IMR-90 (cell line): ENCODE measurements at regions not wholly inside any gene's neighbourhood (a gene's known extent, or its start where the extent isn't known, plus 50 kb on each side); places are given as distances from the start of the nearest gene placed in this dataset.

Experiments used
- ATAC-seq: fragments of 200-7000 bp; cut with Tn5 transposase; 2 replicates; pipeline ENCODE4 v1.9.1; 2020; ENCODE audit warnings: low read depth, mild to moderate bottlenecking, moderate library complexity
- BruUV-seq: library from RNA; stranded (reverse); fragments of 400-500 nt; replicated peaks from 2 replicates; lab custom pipeline; 2021; lab: Mats Ljungman, UMichigan
- CTCF ChIA-PET: fragments of 300-600 bp; formaldehyde crosslinking; extraction: SDS; loops from one replicate; lab custom pipeline; 2021; ENCODE audit warnings: antibody characterized with exemption; lab: Yijun Ruan, JAX
- POLR2A ChIA-PET: fragments of 300-600 bp; sonication (Branson Sonifier 250); formaldehyde crosslinking; loops from one replicate; lab custom pipeline; 2022; ENCODE audit warnings: antibody characterized with exemption; ENCODE audit not compliant: unreplicated experiment; lab: Charles Lee
- DNase-seq: peaks from one replicate; pipeline ENCODE4 v3.0.0; 2013
- H2AFZ ChIP-seq: replicated peaks from 2 replicates; pipeline ENCODE3; 2013; ENCODE audit warnings: low read length, mild to moderate bottlenecking; ENCODE audit not compliant: poor library complexity
- H2AK5ac ChIP-seq: 2 replicates; pipeline ENCODE4 v1.6.1; 2013; ENCODE audit warnings: low read depth, low read length, inconsistent platforms
- H2AK9ac ChIP-seq: replicated peaks from 2 replicates; pipeline ENCODE3; 2013; ENCODE audit warnings: mild to moderate bottlenecking, low read depth, low read length, moderate library complexity; ENCODE audit not compliant: poor library complexity
- H2BK120ac ChIP-seq: 2 replicates; pipeline ENCODE4 v1.6.1; 2013; ENCODE audit warnings: low read depth, low read length, inconsistent platforms
- H2BK15ac ChIP-seq: 3 replicates; pipeline ENCODE4 v1.6.1; 2013; ENCODE audit warnings: low read depth, low read length, inconsistent platforms
- H2BK20ac ChIP-seq: 2 replicates; pipeline ENCODE4 v1.6.1; 2013; ENCODE audit warnings: low read depth, mild to moderate bottlenecking, inconsistent platforms, low read length, moderate library complexity
- H2BK5ac ChIP-seq: 2 replicates; pipeline ENCODE4 v1.6.1; 2013; ENCODE audit warnings: mild to moderate bottlenecking, low read depth, low read length, inconsistent platforms; ENCODE audit not compliant: poor library complexity, severe bottlenecking
- H3K14ac ChIP-seq: replicated peaks from 2 replicates; pipeline ENCODE4 v1.6.1; 2013; ENCODE audit warnings: low read depth, low read length, inconsistent platforms
- H3K18ac ChIP-seq: 2 replicates; pipeline ENCODE4 v1.6.1; 2013; ENCODE audit warnings: low read depth, low read length, control low read depth
- H3K23ac ChIP-seq: 2 replicates; pipeline ENCODE4 v1.6.1; 2013; ENCODE audit warnings: low read depth, low read length, inconsistent platforms
- H3K27ac ChIP-seq: 2 replicates; pipeline ENCODE4 v1.5.1; 2013; ENCODE audit warnings: mild to moderate bottlenecking, control low read depth, low read length; ENCODE audit not compliant: insufficient read depth
- H3K27me3 ChIP-seq: 2 replicates; pipeline ENCODE4 v1.6.1; 2013; ENCODE audit warnings: low read length; ENCODE audit not compliant: control insufficient read depth, insufficient read depth
- H3K36me3 ChIP-seq: 2 replicates; pipeline ENCODE4 v1.6.1; 2013; ENCODE audit warnings: low read length, mixed read lengths; ENCODE audit not compliant: control insufficient read depth, insufficient read depth
- H3K4ac ChIP-seq: 2 replicates; pipeline ENCODE4 v1.6.1; 2013; ENCODE audit warnings: low read depth, low read length, inconsistent platforms
- H3K4me1 ChIP-seq: 2 replicates; pipeline ENCODE4 v1.6.1; 2013; ENCODE audit warnings: low read length, mixed read lengths; ENCODE audit not compliant: control insufficient read depth, insufficient read depth
- H3K4me2 ChIP-seq: 2 replicates; pipeline ENCODE4 v1.6.1; 2013; ENCODE audit warnings: low read depth, mild to moderate bottlenecking, control low read depth, low read length, moderate library complexity
- H3K4me3 ChIP-seq: 2 replicates; pipeline ENCODE4 v1.5.1; 2013; ENCODE audit warnings: low read depth, mild to moderate bottlenecking, control low read depth, low read length, moderate library complexity; ENCODE audit not compliant: insufficient read depth
- H3K56ac ChIP-seq: 2 replicates; pipeline ENCODE4 v1.6.1; 2013; ENCODE audit warnings: low read length, inconsistent platforms; ENCODE audit not compliant: insufficient read depth; ENCODE audit errors: extremely low read depth
- H3K79me1 ChIP-seq, 2 experiments: 2 replicates each; pipeline ENCODE4 v1.6.1; 2013; ENCODE audit warnings: low read length in 2 of 2, inconsistent platforms in 1 of 2, low read depth in 1 of 2
- H3K9ac ChIP-seq: 2 replicates; pipeline ENCODE4 v1.6.1; 2013; ENCODE audit warnings: low read depth, low read length, control low read depth
- H3K9me1 ChIP-seq: 2 replicates; pipeline ENCODE4 v1.6.1; 2013; ENCODE audit warnings: low read length, inconsistent platforms; ENCODE audit not compliant: insufficient read depth
- H3K9me3 ChIP-seq: 2 replicates; pipeline ENCODE4 v1.6.1; 2013; ENCODE audit warnings: low read length; ENCODE audit not compliant: control insufficient read depth, insufficient read depth
- H4K20me1 ChIP-seq: 2 replicates; pipeline ENCODE4 v1.6.1; 2013; ENCODE audit warnings: low read length, inconsistent platforms; ENCODE audit not compliant: insufficient read depth
- H4K5ac ChIP-seq: 2 replicates; pipeline ENCODE4 v1.6.1; 2013; ENCODE audit warnings: mild to moderate bottlenecking, low read depth, low read length, control low read depth
- H4K8ac ChIP-seq, 2 experiments: 2 replicates each; pipeline ENCODE4 v1.6.1; 2013; ENCODE audit warnings: low read depth in 2 of 2, low read length in 2 of 2, control low read depth in 1 of 2, inconsistent platforms in 1 of 2
- H4K91ac ChIP-seq: 2 replicates; pipeline ENCODE4 v1.6.1; 2013; ENCODE audit warnings: low read depth, low read length, inconsistent platforms; ENCODE audit not compliant: insufficient read depth
- BHLHE40 ChIP-seq: fragments of 150-350 bp; IDR thresholded peaks from 2 replicates; pipeline ENCODE4 v1.6.1; 2016; ENCODE audit warnings: mild to moderate bottlenecking, low read depth, low read length
- CEBPB ChIP-seq: IDR thresholded peaks from 2 replicates; pipeline ENCODE4 v1.6.1; 2012; ENCODE audit warnings: low read depth, low read length, improper control_type of control experiment
- CHD1 ChIP-seq: IDR thresholded peaks from 2 replicates; pipeline ENCODE4 v1.6.1; 2012; ENCODE audit warnings: low read depth, low read length, improper control_type of control experiment
- CTCF ChIP-seq: conservative IDR thresholded peaks from 2 replicates; pipeline ENCODE4 v1.5.1; 2012; ENCODE audit warnings: mild to moderate bottlenecking, low read depth, low read length, improper control_type of control experiment
- ELK1 ChIP-seq: fragments of 150-350 bp; IDR thresholded peaks from 2 replicates; pipeline ENCODE4 v1.6.1; 2016; ENCODE audit warnings: low read depth, mild to moderate bottlenecking, low read length, moderate library complexity, borderline replicate concordance
- FOS ChIP-seq: fragments of 150-350 bp; IDR thresholded peaks from 2 replicates; pipeline ENCODE4 v1.6.1; 2016; ENCODE audit warnings: low read depth, low read length
- MAFK ChIP-seq: IDR thresholded peaks from 2 replicates; pipeline ENCODE4 v1.6.1; 2012; ENCODE audit warnings: low read depth, low read length, improper control_type of control experiment
- MAZ ChIP-seq: IDR thresholded peaks from 2 replicates; pipeline ENCODE4 v1.6.1; 2012; ENCODE audit warnings: low read depth, mild to moderate bottlenecking, low read length, improper control_type of control experiment, moderate library complexity, borderline replicate concordance
- MXI1 ChIP-seq: IDR thresholded peaks from 2 replicates; pipeline ENCODE4 v1.6.1; 2012; ENCODE audit warnings: low read depth, mild to moderate bottlenecking, low read length, moderate library complexity, borderline replicate concordance
- NFE2L2 ChIP-seq: fragments of 150-350 bp; IDR thresholded peaks from 2 replicates; pipeline ENCODE4 v1.6.1; 2016; ENCODE audit warnings: low read depth, mild to moderate bottlenecking, low read length
- RAD21 ChIP-seq: IDR thresholded peaks from 2 replicates; pipeline ENCODE4 v1.6.1; 2012; ENCODE audit warnings: low read length, improper control_type of control experiment
- RCOR1 ChIP-seq: IDR thresholded peaks from 2 replicates; pipeline ENCODE4 v1.6.1; 2012; ENCODE audit warnings: mild to moderate bottlenecking, low read length, improper control_type of control experiment; ENCODE audit not compliant: insufficient replicate concordance
- RFX5 ChIP-seq: IDR thresholded peaks from 2 replicates; pipeline ENCODE4 v1.8.0; 2012; ENCODE audit warnings: low read depth, mild to moderate bottlenecking, low read length, moderate library complexity
- SMC3 ChIP-seq: fragments of 150-350 bp; IDR thresholded peaks from 2 replicates; pipeline ENCODE4 v1.6.1; 2016; ENCODE audit warnings: low read depth, mild to moderate bottlenecking, antibody characterized with exemption, low read length, moderate library complexity
- USF2 ChIP-seq: fragments of 150-350 bp; IDR thresholded peaks from 2 replicates; pipeline ENCODE4 v1.6.1; 2017; ENCODE audit warnings: mild to moderate bottlenecking, antibody characterized with exemption, low read length, low read depth
- WGBS, 2 experiments: methylation state at CpG; one replicate each; pipeline versions ENCODE4 v1.1.5 to v1.1.7; 2013; ENCODE audit warnings: missing lambda C conversion rate in 2 of 2; ENCODE audit not compliant: insufficient read length in 1 of 2; ENCODE audit errors: extremely low coverage in 2 of 2; 5-methylcytosine and 5-hydroxymethylcytosine counted together
- dilution Hi-C: fragments of 300-500 bp; cut with HindIII; formaldehyde crosslinking; loops from one replicate; pipeline ENCODE4 v1.14.3; 2018; ENCODE audit warnings: low sequenced_read_pairs; ENCODE audit not compliant: unreplicated experiment
- in situ Hi-C: fragments of 300-500 bp; cut with MboI; formaldehyde crosslinking; loops from 3 replicates; pipeline ENCODE4 v1.14.3; 2019; ENCODE audit warnings: low sequenced_read_pairs, inconsistent platforms, mixed read lengths
- intact Hi-C: fragments of 100-400 bp; cut with micrococcal nuclease; formaldehyde crosslinking; loops from 2 replicates; pipeline ENCODE4 v1.10.0; 2022

DNA sequence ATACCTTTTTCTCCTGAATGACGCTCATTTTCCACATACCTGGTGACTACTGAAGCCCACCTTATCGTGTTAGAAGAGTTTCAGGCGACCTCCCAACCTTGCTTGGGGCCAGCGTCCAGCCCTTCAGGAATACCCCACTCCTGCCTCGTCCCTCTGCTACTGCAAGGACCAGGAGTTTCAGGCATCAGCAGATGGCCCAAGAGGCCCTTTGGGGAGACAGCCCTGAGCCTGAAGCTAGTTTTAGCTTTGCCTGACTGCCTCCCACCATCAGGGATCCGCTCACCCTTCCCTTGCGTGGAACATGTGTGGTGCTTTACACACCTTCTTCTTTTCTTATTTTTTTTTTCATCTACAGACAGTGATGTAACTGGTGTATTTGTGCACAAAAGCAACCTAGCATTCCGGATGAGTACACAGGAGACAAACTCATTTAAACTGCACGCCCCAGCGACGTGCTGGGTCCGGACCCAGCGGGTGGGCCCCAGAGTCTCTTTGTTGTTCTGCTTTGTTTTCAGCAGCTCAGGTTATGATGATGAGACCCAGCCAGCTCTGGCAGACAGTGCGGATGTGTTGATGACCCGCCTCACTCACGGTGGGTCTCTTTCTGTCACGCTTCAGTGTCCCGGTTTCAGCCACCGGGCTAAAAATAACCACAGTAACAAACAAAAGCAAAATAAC, 242.4 kb downstream of the C16orf95 start:
- in situ Hi-C loops (loop anchor here (10.0 kb wide), 1 partner anchor 200 kb away; no protein-coding TSS in a partner anchor), intact Hi-C loops (no loop called here), dilution Hi-C loops (no loop called here)
- ATAC-seq (no peak), DNase-seq (no peak)
- Histone ChIP-seq H2BK5ac (no peak overlapping the region), H3K27ac (no peak overlapping the region), H3K4me3 (no peak overlapping the region), H3K4me1 (no peaks in the 10 kb centered on the region), H3K9me3 (peaks cover 7% of the 10 kb centered on the region), H3K18ac (no peak overlapping the region), H3K56ac (no peak overlapping the region), H3K36me3 (no peaks in the 10 kb centered on the region), H4K8ac (no peak overlapping the region), H4K5ac (no peak overlapping the region), H2AFZ (no peak overlapping the region), H3K4me2 (no peak overlapping the region), H2AK5ac (no peak overlapping the region), H4K91ac (no peak overlapping the region), H2BK20ac (no peak overlapping the region), H3K9ac (no peak overlapping the region), H3K9me1 (no peaks in the 10 kb centered on the region), H2BK15ac (no peak overlapping the region), H3K79me1 (no peaks in the 10 kb centered on the region), H3K27me3 (peaks cover 27% of the 10 kb centered on the region), H3K23ac (no peak overlapping the region), H3K4ac (no peak overlapping the region), H2BK120ac (no peak overlapping the region), H2AK9ac (no peak overlapping the region), H4K20me1 (no peaks in the 10 kb centered on the region), H3K14ac (no peak overlapping the region)
- 73% methylated on average over 12 of the region's 19 CpGs; no CpG with 5 or more reads in 1 of the 2 experiments for WGBS, 2 experiments
- TF ChIP-seq MAZ (no peak), RAD21 (no peak), USF2 (no peak), RCOR1 (no peak), ELK1 (no peak), CEBPB (no peak), RFX5 (no peak), CHD1 (no peak), MAFK (no peak), SMC3 (no peak), CTCF (no peak), BHLHE40 (no peak), FOS (no peak), NFE2L2 (no peak), MXI1 (no peak)
- POLR2A ChIA-PET: no interaction called here
- CTCF ChIA-PET: no interaction called here
- BruUV-seq: no TSS peak
